SH-SY5Y (cell line): ENCODE measurements at regions not wholly inside any gene's neighbourhood (a gene's known extent, or its start where the extent isn't known, plus 50 kb on each side); places are given as distances from the start of the nearest gene placed in this dataset.

Experiments used
- GATA2 ChIP-seq: IDR thresholded peaks from 2 replicates; pipeline ENCODE4 v1.6.1; 2011; ENCODE audit warnings: mild to moderate bottlenecking, low read depth, low read length
- GATA3 ChIP-seq: IDR thresholded peaks from 2 replicates; pipeline ENCODE4 v1.6.1; 2011; ENCODE audit warnings: low read depth, mild to moderate bottlenecking, low read length, moderate library complexity

DNA sequence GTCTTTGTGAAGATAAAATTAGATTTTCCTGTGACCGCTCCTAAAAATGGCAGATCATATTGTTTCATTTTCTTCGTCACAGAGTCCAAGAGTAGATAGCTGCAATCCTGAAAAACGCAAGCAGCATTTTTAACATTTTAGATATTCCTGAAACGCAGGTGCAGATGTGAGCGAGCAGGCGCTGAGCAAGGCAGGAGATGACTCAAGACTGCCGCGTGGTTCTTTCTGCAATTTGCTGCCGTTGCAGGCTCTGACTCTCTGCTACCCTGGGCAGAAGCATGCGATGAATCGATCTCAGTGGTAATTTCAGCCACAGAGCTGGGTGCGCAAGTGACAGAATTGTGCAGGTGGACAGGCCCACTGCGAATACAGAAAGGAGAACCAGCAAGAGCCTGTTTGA, 331.9 kb downstream of the ACTR3B start:
- TF ChIP-seq GATA2 (no peak), GATA3 (no peak)
